Cardiac muscle cell (in vitro differentiated cells and primary cell): ENCODE measurements at regions not wholly inside any gene's neighbourhood (a gene's known extent, or its start where the extent isn't known, plus 50 kb on each side); places are given as distances from the start of the nearest gene placed in this dataset.
"Not testable (repeated sequence)": the region's sequence is repeated elsewhere in the genome, so short reads cannot be mapped to it uniquely, and the experiment has no call there.

Experiments
- DNase-seq, 2 donors: peaks; one replicate each; pipeline versions ENCODE4 v3.0.0 to v3.0.0-alpha.2; 2010 to 2017; ENCODE audit warnings: low read depth in 1 of 2, low spot score in 1 of 2
- H3K27ac ChIP-seq: fragments of 200-600 bp; sonication (generic); 2 replicates; pipeline ENCODE4 v1.5.1; 2016
- H3K27me3 ChIP-seq: fragments of 200-600 bp; sonication (generic); 2 replicates; pipeline ENCODE4 v1.6.0; 2016; ENCODE audit warnings: control low read depth
- H3K36me3 ChIP-seq: fragments of 200-600 bp; sonication (generic); 2 replicates; pipeline ENCODE4 v1.5.1; 2016; ENCODE audit warnings: control low read depth
- H3K4me1 ChIP-seq: fragments of 200-600 bp; sonication (generic); 2 replicates; pipeline ENCODE4 v1.8.1; 2017; ENCODE audit warnings: low read depth, mild to moderate bottlenecking, mixed run types
- H3K4me3 ChIP-seq: fragments of 200-600 bp; sonication (generic); 2 replicates; pipeline ENCODE4 v1.5.1; 2016; ENCODE audit warnings: mild to moderate bottlenecking
- H3K9me3 ChIP-seq: fragments of 200-600 bp; sonication (generic); 2 replicates; pipeline ENCODE4 v1.5.1; 2017; ENCODE audit warnings: low read depth, mild to moderate bottlenecking, control low read depth
- TF ChIP-seq, protein P1 (sequence below): IDR thresholded peaks from 2 replicates; pipeline ENCODE4 v1.5.1; 2012; ENCODE audit warnings: low read depth, mild to moderate bottlenecking, low read length

DNA sequence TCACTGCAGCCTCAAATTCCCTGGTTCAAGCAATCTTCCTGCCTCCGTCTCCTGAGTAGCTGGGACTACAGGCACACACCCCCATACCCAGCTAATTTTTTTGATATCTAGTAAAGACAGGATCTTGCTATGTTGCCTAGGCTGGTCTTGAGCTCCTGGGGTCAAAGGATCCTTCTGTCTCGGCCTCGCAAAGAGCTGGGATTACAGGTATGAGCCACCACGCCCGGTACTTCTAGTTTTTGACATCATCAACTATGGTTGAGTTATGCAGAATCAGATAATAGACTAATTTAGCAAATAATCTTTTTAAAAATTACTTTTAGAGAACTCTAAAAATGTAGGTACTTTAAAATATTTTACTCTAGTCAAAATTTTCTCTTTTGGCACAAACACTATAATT, 166.2 kb downstream of the SOX4 start:
- Histone ChIP-seq H3K9me3 (no peaks in the 10 kb centered on the region), H3K27ac (no peak overlapping the region), H3K27me3 (no peaks in the 10 kb centered on the region), H3K36me3 (no peaks in the 10 kb centered on the region), H3K4me3 (no peak overlapping the region), H3K4me1 (peaks cover under 1% of the 10 kb centered on the region)
- TF ChIP-seq, protein P1, sequence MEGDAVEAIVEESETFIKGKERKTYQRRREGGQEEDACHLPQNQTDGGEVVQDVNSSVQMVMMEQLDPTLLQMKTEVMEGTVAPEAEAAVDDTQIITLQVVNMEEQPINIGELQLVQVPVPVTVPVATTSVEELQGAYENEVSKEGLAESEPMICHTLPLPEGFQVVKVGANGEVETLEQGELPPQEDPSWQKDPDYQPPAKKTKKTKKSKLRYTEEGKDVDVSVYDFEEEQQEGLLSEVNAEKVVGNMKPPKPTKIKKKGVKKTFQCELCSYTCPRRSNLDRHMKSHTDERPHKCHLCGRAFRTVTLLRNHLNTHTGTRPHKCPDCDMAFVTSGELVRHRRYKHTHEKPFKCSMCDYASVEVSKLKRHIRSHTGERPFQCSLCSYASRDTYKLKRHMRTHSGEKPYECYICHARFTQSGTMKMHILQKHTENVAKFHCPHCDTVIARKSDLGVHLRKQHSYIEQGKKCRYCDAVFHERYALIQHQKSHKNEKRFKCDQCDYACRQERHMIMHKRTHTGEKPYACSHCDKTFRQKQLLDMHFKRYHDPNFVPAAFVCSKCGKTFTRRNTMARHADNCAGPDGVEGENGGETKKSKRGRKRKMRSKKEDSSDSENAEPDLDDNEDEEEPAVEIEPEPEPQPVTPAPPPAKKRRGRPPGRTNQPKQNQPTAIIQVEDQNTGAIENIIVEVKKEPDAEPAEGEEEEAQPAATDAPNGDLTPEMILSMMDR, result no peak
- no peak for DNase-seq

DNA sequence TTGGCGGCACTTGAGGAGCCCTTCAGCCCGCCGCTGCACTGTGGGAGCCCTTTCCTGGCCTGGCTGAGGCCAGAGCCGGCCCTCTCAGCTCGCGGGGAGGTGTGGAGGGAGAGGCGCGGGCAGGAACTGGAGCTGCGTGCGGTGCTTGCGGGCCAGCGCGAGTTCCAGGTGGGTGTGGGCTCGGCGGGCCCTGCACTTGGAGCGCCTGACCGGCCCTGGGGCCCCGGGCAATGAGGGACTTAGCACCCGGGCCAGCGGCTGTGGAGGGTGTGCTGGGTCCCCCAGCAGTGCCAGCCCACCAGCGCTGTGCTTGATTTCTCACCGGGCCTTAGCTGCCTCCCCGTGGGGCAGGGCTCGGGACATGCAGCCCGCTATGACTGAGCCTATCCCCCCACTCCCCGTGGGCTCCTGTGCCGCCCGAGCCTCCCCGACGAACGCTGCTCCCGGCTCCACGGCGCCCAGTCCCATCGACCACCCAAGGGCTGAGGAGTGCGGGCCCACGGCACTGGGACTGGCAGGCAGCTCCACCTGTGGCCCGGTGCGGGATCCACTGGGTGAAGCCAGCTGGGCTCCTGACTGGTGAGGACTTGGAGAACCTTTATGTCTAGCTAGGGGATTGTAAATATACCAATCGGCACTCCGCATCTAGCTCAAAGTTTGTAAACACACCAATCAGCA, 167.6 kb downstream of the SOX4 start:
- not testable (repeated sequence) for DNase-seq, H3K36me3 ChIP-seq, H3K4me3 ChIP-seq

DNA sequence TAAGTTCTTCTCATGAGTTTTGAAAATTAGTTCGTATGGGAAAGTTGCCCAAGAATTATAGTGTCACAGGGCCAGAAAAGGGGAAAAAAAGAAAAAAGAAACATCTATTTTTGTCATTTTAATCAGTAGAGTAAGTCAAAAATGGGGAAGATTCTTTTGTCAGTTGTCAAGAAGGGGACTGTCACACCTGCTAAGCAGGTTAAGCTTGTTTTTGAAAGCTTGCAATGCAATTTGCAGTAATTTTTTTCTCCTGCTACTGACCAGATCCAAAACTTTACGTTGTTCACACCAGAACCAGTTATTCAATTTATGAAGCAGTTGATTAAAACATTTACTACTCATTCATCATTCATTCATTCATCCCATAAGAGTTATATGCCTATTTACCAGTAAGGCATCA, 171.4 kb downstream of the SOX4 start:
- no peak for DNase-seq
- Histone ChIP-seq H3K9me3 (no peaks in the 10 kb centered on the region), H3K36me3 (no peaks in the 10 kb centered on the region), H3K4me1 (peaks cover 12% of the 10 kb centered on the region), H3K4me3 (no peak overlapping the region), H3K27me3 (no peaks in the 10 kb centered on the region), H3K27ac (no peak overlapping the region)
- TF ChIP-seq, protein P1, result no peak

More for the DNA sequence above, 167.6 kb downstream of the SOX4 start:
- H3K9me3 ChIP-seq, H3K27ac ChIP-seq, H3K4me1 ChIP-seq, H3K27me3 ChIP-seq: not testable (repeated sequence)

DNA sequence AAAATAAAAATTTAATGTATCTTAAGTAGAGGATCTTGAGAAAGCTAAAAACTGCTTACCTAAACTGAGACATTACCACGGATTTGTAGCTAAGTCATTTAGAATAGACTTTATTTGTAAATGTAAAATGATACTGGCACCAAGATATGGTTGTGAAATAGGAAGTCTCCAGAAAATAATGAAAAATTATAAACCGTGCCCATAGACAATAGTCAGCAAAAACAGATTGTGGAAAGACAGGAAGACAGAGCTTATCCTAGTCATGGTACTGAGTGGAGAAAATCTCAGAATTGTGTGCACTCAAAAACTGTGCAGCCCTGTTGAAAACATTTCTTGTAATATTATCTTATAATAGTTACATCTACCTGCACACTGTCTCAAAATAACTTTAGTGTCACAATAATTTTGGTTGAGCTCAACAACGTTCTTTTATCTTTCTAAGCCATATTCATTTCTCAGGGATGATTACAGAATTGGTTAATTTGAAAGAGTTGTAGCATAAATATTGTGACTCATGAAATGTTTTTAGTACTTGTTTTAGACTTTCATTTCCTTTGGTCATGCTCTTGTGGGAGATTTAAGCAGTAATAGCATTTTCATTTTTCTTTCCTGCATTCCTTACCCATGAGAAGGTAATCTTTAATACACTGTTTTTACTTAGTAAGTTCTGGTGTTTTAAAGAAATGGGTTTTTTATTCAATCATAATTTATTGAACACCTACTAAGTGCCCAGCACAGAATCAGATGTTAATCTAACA, 174.5 kb downstream of the SOX4 start:
- DNase-seq, result peak in 1 of 2 donors; percentile 55
- H3K36me3 ChIP-seq, result no peaks in the 10 kb centered on the region
- no peak overlapping the region for H3K4me3 ChIP-seq
- TF ChIP-seq, protein P1, result no peak
- no peaks in the 10 kb centered on the region for H3K27me3 ChIP-seq
- H3K4me1 ChIP-seq, result peaks cover 31% of the 10 kb centered on the region
- no peaks in the 10 kb centered on the region for H3K9me3 ChIP-seq
- H3K27ac ChIP-seq, result no peak overlapping the region

DNA sequence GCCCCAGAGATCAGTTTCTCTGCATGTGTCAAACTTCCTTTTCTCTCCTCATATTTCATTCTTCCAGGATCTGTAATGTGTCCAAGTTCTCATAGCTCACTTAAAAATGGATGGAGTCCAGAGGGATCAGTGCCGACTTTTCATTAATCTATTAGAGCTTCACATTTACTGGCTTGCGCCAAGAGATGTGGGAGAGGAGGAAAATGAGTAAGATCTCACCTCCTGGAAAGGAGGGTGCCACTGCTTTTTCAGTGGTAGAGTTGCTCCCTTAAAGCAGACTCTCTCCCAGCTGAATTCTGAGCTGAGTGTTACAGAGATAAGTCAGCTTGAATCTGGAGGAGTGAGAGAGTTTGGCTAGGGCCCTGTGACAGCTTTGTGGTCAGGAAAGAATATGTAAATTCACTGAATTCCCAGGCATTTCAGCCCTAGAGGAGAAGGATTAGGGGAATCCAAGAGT, 175.9 kb downstream of the SOX4 start:
- peak; percentile 73 to 99 for DNase-seq

More for the DNA sequence above, 175.9 kb downstream of the SOX4 start:
- H3K4me1 ChIP-seq, result peaks cover 36% of the 10 kb centered on the region
- TF ChIP-seq, protein P1, result no peak
- H3K9me3 ChIP-seq, result no peaks in the 10 kb centered on the region
- no peaks in the 10 kb centered on the region for H3K27me3 ChIP-seq
- H3K36me3 ChIP-seq, result no peaks in the 10 kb centered on the region
- no peak overlapping the region for H3K4me3 ChIP-seq
- peak overlapping the region; percentile 79 for H3K27ac ChIP-seq
